RKO (cell line): ENCODE measurements at regions not wholly inside any gene's neighbourhood (a gene's known extent, or its start where the extent isn't known, plus 50 kb on each side); places are given as distances from the start of the nearest gene placed in this dataset.
A peak's percentile ranks its signal among the peaks of the same experiment; 100 is the strongest.
"Not testable (repeated sequence)": the region's sequence is repeated elsewhere in the genome, so short reads cannot be mapped to it uniquely, and the experiment has no call there.

ENCODE experiments used
- DNase-seq: peaks from one replicate; pipeline ENCODE4 v3.0.0-alpha.2; 2016; ENCODE audit warnings: low spot score

- no peak for DNase-seq
Observed at GRCh38 chr12:59517522-59517921, 78.3 kb upstream of the SLC16A7 start.

- DNase-seq = no peak
Observed at GRCh38 chr12:59500915-59501314, 94.9 kb upstream of the SLC16A7 start.

- DNase-seq = no peak
Observed at GRCh38 chr12:59500335-59500734, 95.5 kb upstream of the SLC16A7 start.

GRCh38 chr12:59499774-59500173 lies 96.1 kb upstream of the SLC16A7 start:
- no peak for DNase-seq

- DNase-seq = no peak
Observed at GRCh38 chr12:59494617-59495016, 101.2 kb upstream of the SLC16A7 start.

- no peak for DNase-seq
Observed at GRCh38 chr12:59491877-59492276, 104.0 kb upstream of the SLC16A7 start.

GRCh38 chr12:59486827-59487226 lies 109.0 kb upstream of the SLC16A7 start:
- no peak for DNase-seq

- DNase-seq = no peak
Observed at GRCh38 chr12:59484575-59484974, 111.3 kb upstream of the SLC16A7 start.

- not testable (repeated sequence) for DNase-seq
Observed at GRCh38 chr12:59474236-59474635, 121.6 kb upstream of the SLC16A7 start.

GRCh38 chr12:59472273-59472672 lies 123.6 kb upstream of the SLC16A7 start:
- no peak for DNase-seq

GRCh38 chr12:59459966-59460660 lies 135.7 kb upstream of the SLC16A7 start:
- DNase-seq = no peak

GRCh38 chr12:59453475-59453874 lies 142.4 kb upstream of the SLC16A7 start:
- no peak for DNase-seq

GRCh38 chr12:59452746-59453145 lies 143.1 kb upstream of the SLC16A7 start:
- DNase-seq = no peak

- DNase-seq = peak; percentile 71
Observed at GRCh38 chr12:59452259-59452658, 143.6 kb upstream of the SLC16A7 start.

GRCh38 chr12:59446116-59446515 lies 149.7 kb upstream of the SLC16A7 start:
- DNase-seq = no peak

GRCh38 chr12:59444932-59445331 lies 150.9 kb upstream of the SLC16A7 start:
- no peak for DNase-seq

GRCh38 chr12:59432057-59432456 lies 163.8 kb upstream of the SLC16A7 start:
- no peak for DNase-seq

GRCh38 chr12:59431266-59431665 lies 164.6 kb upstream of the SLC16A7 start:
- DNase-seq = peak; percentile 23

- DNase-seq = no peak
Observed at GRCh38 chr12:59429766-59430165, 166.1 kb upstream of the SLC16A7 start.

GRCh38 chr12:59425798-59426197 lies 170.0 kb upstream of the SLC16A7 start:
- DNase-seq = no peak

- DNase-seq = not testable (repeated sequence)
Observed at GRCh38 chr12:59424666-59425065, 171.2 kb upstream of the SLC16A7 start.

GRCh38 chr12:59414051-59414450 lies 181.8 kb upstream of the SLC16A7 start:
- no peak for DNase-seq

- no peak for DNase-seq
Observed at GRCh38 chr12:59408431-59408830, 187.4 kb upstream of the SLC16A7 start.

GRCh38 chr12:59407799-59408198 lies 188.0 kb upstream of the SLC16A7 start:
- no peak for DNase-seq
